ENCODE measurements at regions not wholly inside any gene's neighbourhood (a gene's known extent, or its start where the extent isn't known, plus 50 kb on each side); places are given as distances from the start of the nearest gene placed in this dataset.

GRCh38 chr9:1951446-1951845 is 63.7 kb upstream of the SMARCA2 start:
- TF ChIP-seq GATA2 (IDR thresholded peaks at IDR 0.05; ENCODE audit: low read depth, low read length) (no peak), GATA3 (IDR thresholded peaks at IDR 0.05; ENCODE audit: low read depth, low read length) (no peak)
